ENCODE measurements at regions not wholly inside any gene's neighbourhood (a gene's known extent, or its start where the extent isn't known, plus 50 kb on each side); places are given as distances from the start of the nearest gene placed in this dataset.

DNA sequence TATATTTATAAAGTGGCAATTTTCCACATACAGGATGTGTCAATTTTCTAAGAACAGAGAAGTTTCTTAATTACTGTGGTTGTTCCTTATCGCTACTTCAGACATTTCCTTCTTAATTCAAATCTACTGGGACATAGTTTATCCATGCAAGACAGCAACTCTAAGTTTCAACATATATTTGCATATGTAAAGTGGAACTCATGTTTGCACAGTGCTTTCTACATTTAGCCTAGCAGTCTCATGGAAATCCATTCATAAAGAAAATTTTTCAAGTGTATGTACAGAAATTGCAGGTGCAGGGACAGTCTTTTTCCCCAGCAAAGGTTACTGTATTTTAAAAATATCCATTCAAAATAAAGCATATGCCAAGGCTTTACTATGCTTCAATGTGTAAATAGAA is 956.7 kb upstream of the SEL1L start:
- DNase-seq = no peak

DNA sequence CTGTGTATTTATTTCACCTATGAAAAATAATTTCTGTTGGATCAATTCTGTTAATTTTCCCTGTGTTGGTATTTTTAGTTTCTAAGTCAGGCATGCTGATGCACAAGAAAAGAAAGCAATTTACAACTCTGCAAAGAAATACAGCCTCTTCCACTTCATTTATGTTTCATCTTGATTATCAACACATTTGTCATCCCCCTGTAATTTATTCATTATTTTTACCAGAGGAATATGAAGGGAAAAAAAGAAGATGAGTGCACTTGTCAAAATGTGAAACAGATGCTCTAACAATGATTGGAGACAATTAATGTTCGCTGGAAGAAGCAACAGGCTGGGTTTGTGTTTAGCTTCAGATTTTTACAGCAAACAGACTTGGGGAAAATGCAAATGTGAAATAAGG is 958.5 kb upstream of the SEL1L start:
- no peak for DNase-seq

DNA sequence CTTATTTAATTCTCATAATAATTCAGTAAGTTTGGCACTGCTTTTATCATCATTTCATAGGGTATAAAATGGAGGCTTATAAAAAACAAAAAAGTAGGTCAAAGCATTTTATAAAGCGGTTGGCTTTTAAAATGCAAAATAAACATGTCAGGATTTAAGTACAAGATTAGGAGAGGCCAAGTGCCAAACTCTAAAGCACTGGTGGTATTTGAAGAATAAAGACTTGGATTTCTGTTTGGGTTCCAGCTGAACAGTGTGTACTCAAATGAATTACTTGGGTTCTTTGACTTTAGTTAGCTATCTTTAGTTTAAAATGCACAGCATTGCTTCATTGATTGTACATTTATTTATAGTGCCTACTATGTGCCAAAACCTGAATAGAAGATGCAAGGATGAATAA is 966.6 kb upstream of the SEL1L start:
- no peak for DNase-seq

DNA sequence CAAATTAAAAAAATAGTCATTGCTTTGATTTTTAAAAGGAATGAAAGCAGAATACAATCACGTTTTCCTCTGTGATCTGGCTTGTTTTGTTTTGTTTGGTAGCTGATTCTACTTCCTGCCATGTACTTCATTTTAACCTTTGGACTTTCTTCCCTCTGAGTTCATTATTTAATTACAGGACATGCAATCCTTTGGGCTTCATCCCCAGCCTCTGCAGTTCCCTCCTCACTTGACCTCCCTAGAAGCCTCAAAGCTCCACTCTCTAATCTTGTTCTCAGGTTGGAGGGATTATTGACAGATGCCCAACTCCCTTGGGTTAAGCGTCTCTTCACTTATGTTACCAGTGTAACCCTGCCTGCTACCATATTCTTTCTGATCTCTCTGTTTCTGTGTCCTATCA is 967.9 kb upstream of the SEL1L start:
- no peak for DNase-seq

DNA sequence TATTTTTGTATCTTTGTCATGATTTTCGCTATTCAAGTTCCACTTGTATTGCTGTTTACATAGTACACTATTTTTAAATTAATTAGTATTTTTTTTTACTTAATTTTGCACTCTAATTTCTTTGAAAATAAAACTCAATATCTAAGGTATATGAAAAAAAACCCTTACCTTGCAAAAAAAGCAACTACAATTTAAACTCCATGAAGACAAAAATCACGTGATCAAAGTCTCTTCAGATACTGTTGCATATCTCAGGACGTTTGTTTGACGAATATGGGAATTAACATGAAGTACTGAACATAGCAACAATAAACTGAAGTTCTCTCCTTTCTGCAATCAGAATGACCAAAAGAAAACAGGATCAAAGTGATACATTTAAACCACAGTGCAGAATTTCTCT is 968.4 kb upstream of the SEL1L start:
- no peak for DNase-seq

DNA sequence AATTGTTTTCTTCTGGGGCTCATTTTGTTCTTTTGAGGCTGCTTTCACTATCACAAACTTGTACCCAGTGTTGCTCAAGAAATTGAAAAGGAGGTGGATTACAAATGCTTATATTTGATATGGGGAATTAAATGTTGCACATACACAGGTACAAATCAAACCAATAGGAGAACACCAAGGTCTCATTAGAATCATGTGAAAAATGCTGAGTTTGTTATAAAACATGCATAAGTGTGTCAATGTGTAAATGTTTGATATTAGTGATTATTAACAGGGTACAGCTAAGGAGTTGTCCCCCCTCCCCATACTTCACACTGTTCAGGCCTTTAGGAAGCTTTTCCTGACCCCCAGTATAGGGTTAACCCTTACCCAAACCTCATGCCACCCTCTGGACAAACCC is 971.2 kb upstream of the SEL1L start:
- no peak for DNase-seq

DNA sequence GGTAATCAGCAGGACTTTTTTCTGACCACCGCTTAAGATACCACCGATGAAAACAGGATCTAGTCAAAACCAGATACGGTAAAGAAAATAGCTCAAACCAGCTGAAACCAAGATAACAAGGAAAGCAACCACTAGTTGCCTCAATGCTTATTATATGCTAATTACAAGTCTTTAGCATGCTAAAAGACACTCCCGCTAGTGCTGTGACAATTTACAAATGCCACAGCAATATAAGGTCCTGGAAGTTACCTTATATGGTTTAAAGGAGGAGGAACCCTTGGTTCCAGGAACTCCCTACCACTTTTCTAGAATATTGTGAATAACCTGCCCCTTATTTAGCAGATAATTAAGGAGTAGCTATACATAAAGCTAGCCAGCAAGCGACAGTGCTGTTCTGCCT is 976.4 kb upstream of the SEL1L start:
- DNase-seq = no peak

DNA sequence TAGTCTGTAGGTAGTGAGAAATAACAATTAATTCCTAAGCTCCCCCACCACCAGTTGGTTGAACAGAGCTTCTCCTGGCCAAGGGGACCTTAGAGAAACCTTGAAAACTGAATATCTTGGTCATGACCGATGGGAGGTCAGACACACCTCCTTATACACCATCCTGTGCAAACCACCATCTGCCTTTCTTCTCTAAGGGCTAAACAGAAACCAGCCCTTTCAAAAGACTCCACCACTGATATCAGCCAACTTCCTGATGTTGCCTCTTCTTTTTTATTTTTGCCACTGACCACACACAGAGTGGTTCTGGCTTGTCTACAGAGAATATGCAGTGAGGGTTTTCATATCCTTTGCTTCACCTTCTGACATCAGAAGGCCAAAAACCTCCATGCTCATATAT is 977.7 kb upstream of the SEL1L start:
- DNase-seq = no peak

DNA sequence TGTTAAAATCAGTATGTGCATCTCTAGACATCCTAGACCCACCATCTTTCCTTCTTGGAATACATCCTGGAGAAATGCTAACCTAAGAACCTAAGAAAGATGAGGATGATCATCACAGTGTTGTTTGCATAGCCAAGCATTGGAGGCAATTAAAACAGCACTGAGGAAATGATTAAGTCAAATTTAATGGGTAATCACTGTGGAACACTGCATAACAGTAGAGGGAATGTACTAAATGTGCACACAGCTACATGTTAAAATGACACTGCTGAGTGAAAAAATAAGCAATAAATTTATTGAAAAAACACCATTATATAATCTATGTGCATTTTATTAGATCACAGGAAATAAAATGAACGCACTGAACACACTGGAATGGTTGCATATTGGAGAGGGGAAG is 987.1 kb upstream of the SEL1L start:
- no peak for DNase-seq

DNA sequence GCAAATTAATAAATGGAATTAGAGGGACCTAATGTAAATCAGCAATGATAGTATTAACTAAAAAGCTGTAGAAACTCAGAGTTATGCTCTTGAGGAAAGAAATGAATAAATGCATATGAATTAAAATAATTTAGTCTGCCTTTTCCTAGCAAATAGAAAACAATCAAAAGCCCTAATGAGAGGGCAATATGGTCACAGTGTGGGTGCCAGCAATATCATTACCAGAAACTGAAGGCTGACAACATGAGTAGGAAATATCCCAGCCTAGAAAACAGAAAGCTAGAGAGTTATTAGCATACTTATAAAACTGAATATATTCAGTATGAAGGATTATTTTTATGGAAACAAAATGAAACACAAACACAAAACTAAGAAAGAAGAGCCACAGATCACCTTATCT is 987.5 kb upstream of the SEL1L start:
- no peak for DNase-seq

DNA sequence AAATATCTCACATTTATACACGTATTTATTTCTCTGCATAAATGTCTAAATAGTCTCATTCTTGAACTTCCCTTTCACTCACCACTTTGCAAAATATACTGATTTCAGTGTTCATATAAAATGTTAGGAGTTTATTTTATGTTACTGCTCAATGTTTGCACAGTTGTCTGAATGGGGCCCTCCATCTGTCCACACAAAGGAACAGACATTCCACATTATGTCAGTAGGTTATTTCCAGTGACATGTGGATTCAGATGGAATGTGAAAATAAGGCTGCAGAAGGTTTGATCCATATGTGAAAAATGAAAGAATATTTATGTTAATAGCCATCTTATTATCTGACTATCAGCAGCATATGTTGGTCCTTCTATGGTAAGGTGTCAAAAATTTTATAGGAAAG is 994.4 kb upstream of the SEL1L start:
- DNase-seq = no peak

DNA sequence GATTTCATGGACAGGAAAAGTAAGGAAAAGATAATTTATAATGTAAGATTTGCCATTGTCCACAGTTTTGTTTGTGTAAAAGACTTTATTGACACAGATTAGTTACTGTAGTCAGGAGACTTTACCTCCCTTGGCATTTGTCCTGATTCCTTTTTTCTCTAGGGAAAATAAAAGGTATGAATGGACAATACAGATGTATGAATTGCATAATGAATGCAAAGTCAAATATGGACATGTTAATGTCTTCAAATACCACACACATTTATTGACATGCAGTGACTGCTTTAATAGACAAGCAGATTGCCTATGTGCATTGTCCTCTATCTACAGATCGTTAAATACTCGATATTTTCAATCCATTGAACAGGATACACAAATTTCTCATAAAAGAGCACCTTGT is 999.7 kb upstream of the SEL1L start:
- DNase-seq = no peak

DNA sequence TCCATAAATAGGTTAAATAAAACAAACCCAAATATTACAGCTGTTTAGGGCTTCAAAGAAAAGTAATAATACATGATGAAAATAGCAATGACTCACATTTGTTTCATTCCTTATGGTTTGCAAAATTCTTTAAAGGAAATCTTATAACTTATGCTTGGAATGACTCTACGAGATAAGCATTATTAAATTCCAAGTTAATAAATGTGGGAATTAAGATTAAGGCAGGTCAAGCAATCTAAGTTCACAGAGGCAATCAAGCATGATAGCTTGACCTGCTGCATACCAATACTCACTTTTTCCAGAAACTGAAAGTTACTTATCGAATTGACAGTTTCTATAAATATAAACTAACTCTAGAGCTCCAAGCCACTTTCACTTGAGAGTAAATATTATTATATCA is 1002.9 kb upstream of the SEL1L start:
- DNase-seq = no peak

DNA sequence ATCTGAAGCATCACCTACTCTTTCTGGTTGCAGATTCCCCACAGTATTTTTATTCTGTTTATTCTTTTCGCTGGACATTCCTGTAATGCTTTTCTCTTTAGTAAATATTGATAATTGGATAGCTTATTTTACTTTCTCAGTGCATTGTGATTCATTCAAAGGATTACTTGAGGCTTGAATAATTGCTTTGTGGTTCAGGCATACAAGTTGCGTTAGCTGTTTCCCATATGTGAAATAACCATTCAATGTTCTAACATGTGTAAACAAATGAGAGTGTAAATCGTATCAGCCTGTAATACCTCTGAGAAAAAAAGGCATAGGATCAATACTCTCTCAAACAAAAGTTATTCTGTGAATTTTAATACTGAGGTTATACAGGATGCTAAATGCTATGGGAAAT is 1004.2 kb upstream of the SEL1L start:
- no peak for DNase-seq

DNA sequence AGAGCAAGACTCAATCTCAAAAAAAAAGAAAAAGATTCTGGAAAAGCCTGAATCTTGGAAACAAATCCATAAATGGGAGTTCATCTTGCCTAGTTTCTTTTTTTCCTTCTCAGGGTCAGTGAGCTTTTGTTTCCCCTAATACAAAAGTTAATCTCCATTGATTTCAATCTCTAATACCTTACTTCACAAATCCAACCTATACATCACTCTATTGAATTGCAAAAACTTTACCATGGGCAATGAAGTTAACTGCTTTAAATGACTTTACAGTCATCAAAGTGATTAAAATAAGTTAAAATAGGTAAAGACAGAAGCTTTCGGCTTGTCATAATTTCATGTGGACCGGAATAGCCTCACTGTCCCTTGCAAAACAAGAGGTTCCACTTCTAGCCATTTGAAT is 1012.7 kb upstream of the SEL1L start:
- no peak for DNase-seq

DNA sequence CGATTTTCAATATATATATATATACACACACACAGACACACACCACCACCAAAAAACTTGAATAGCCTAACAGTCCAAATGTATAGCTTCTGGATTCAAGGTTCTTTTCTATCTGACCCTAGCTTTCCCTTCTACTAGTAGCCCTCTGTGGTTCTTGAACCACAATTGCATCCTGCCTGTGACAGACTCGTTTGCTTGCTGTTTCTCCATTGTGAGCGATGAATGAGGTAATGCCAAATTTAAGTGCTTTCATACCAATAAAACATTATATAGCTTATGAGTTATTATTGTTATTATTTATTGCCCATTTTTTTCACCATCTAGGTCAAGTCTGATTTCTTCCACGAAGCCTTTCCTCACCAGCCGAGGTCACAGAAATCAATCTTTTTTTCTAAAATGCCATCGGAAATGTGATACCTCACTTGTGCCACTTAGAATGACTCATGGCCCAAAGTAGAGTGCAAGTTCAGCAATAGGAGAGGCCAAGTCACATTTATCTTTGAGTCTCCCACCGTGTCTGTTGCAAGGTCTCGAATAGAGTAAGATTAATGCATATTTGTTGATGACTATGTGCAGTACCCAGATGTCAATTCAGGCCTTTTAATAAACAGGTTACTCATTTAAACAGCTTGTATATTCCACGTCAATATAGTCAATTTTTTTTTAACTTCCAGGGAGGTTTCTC is 1015.8 kb upstream of the SEL1L start:
- no peak for DNase-seq

DNA sequence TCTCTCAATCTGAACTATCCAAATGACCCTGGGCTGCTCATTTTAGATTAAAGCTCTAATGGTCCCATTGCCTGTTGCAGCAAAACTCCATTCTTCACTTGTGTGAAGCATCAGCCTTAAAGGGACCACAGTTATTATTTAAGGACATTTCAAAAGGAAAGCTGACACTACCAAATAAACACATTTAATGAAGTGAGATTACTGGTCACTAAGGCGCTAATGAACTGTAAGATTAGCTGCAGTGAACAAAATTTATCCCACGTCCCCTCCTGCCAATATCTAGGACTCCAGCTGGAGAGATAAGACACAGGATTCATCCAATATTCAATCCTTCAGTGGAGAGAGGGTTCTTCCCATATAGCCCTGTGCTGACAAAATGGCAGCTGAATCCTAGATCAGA is 1029.2 kb upstream of the SEL1L start:
- no peak for DNase-seq

DNA sequence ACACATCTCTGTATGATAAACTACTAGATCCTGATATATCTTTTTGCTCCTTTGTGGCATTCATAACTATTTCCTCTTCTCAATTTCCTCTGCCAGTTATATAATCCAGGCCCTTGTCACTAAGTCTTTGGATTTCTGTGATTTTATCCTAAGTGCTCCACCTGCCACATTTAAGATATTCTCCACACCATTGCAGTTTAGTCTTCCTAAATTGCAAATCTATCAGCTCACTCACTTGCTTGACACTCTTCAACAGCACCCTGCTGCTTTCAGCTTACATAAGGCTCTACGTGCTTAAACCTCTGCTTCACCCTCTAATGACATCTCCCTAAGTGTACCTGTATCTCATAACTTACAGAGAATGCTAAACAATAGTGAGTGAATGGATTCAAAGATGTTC is 1032.2 kb upstream of the SEL1L start:
- DNase-seq = no peak

DNA sequence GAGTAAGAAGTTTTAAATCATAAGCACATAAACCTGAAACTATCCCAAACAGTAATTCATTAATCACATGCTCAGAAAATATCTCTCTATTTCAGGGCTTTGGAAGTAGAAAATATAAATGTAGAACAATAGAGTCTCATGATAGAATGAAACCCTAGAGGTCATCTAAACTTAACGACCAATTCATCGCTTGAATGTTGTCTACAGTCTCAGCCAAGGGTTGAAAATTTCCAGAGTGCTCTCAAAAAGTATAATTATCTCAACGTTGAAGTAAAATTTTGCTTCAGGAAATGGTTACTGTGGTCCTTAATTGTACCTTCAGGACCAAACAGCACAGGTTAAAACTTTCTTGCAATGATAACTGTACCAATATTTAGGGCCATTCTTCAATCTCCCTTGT is 1053.6 kb upstream of the SEL1L start:
- no peak for DNase-seq

DNA sequence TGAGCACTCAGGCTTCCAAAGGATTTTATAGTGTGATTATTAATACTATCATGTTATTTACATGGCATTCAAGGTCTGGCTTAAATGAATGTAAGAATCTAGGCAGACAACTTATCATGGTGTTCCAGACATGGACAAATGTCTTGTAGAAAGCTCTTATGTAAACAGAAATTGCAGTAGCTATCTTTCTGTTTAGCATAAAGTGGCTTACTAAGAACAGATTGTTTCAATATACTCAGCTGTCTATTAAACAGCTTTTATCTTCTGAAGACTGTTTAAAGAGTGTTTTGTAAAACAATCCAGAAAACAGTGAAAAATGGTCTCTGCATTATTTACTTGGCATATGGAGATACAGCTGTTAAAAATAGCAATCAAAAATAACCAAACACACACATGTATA is 1061.8 kb upstream of the SEL1L start:
- no peak for DNase-seq

DNA sequence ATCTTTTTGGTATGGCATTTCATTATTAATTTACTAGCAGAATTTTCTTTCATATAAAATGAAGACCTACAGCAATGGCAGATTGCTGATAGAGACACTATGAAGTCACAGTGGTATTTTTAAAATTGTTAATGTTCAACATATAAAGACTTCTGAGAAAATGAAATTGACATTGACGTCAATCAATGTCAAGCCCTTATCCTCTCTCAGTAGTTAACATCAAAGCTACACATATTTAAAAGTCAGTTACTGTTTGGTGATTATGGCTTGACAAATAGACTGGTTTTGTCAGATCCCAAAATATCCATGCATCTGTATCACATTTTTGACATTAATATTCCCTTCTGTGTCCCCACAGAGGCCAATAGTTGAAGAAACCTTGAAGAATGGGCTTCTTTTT is 1069.1 kb upstream of the SEL1L start:
- DNase-seq = no peak

DNA sequence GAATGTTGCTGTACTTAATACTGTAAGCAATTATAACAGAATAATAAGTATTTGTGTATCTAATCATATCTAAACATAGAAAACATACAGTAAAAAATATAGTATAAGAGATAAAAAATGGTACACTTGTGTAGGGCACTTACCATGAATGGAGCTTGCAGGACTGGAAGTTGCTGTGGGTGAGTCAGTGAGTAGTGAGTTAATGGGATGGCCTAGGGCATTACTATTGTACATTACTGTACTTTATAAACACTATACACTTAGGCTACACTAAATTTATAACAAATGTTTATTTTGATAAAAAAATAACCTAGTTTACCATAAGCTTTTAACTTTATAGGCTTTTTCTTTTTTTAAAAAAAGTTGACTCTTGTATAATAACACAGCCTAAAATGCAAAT is 1071.2 kb upstream of the SEL1L start:
- no peak for DNase-seq

DNA sequence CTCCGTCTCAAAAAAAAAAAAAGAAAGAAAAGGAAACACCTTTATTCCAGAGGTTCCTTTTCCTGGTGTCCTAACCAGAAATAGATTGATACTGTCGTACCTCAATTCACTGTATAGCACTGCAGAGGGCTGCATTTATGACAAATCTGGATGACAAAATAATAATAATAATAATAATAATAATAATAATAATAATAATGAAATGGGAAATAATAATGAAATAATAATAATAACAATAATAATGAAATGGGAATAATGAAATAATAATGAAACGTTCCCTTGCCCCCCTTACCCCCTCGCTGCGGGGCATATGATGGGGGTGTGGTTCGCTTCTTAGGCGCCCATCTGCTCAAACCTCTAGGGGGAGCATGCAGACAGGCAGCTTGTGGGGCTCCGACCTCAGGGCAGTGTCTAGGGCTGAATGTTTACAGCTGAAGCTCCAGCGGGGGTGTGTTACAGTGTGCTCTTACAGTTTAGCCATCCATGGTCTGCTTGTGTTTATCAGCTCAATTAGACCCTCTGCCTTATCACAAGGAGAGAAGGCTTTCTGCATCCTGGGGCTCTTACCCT is 1088.3 kb upstream of the SEL1L start:
- DNase-seq = no peak

DNA sequence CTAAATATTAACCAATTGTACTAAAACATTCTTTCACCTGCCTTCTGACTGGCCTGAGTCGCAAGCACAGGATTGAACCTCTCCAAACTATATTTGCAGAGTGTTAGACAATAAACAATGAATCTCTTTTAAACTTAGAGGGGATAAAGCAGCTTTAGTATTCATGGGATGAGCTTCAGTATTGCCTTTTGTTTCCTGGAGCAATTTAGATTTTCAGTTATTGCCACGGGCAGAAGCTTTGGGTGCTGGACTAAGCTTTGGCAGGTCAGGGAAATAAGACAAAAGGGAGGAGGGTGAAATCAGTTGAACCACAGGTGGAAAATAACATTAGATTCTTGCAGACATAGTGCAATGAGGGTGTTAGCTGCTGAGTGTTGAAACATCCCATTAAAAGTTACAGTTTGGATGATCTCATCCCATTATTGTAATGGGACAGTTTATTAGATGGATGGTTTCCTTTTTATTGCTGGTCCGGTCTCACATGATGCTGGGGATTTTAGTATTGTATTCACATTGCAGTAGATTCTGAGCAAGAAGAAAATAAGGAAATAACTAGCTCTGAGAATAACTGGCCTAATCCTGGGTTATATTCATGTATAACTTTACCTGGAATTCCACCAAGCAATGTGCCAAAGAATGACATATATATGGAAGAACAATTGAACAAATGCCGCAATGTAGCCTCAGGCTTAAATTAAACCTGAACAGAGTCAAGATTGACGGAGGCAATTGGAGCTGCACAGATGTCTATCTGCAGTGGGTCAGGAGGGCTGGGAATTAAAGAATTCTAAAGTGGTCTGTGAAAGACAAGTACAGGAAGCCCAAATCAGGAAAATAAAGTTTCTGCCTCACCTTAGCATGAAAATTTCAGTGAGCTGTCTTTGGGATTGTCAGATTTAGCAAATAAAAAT is 1092.8 kb upstream of the SEL1L start:
- DNase-seq = no peak
